A673 (cell line): ENCODE measurements at regions not wholly inside any gene's neighbourhood (a gene's known extent, or its start where the extent isn't known, plus 50 kb on each side); places are given as distances from the start of the nearest gene placed in this dataset.

Experiments used
- CTCF ChIP-seq: fragments of 300-800, 200-600 bp; sonication (generic); conservative IDR thresholded peaks from 2 replicates; pipeline ENCODE4 v1.5.1; 2017; ENCODE audit warnings: low read depth, mild to moderate bottlenecking, antibody characterized with exemption, low read length, moderate library complexity, mixed read lengths
- EZH2 ChIP-seq: fragments of 200-600 bp; sonication (generic); IDR thresholded peaks from 2 replicates; pipeline ENCODE4 v1.6.1; 2017; ENCODE audit warnings: borderline replicate concordance, low read depth, mild to moderate bottlenecking, mixed read lengths, antibody characterized with exemption, low read length; ENCODE audit not compliant: poor library complexity, severe bottlenecking

DNA sequence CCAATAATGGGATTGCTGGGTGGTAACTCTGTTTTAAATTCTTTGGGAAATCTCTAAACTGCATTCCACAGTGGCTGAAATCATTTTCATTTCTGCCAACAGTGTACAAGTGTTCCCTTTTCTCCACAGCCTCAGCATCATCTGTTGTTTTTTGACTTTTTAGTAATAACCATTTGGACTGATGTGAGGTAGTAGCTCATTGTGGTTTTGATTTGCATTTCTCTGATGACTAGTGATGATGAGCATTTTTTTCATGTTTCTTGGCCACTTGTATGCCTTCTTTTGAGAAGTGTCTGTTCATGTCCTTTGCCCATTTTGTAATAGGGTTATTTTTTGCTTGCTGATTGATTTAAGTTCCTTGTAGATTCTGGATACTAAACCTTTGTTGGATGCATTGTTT, 131.9 kb upstream of the B3GALT2 start:
- TF ChIP-seq CTCF: no peak
- no peak for TF ChIP-seq EZH2
